PC-9 (cell line): ENCODE measurements at regions not wholly inside any gene's neighbourhood (a gene's known extent, or its start where the extent isn't known, plus 50 kb on each side); places are given as distances from the start of the nearest gene placed in this dataset.

Source experiments
- EZH2 ChIP-seq: fragments of 200-600 bp; sonication (generic); IDR thresholded peaks from 2 replicates; pipeline ENCODE4 v1.8.0; 2017; ENCODE audit warnings: antibody characterized with exemption, low read depth
- TF ChIP-seq, protein P1 (sequence below): fragments of 200-600 bp; sonication (generic); conservative IDR thresholded peaks from 2 replicates; pipeline ENCODE4 v1.6.1; 2017; ENCODE audit warnings: mixed run types, antibody characterized with exemption, mild to moderate bottlenecking, moderate library complexity

DNA sequence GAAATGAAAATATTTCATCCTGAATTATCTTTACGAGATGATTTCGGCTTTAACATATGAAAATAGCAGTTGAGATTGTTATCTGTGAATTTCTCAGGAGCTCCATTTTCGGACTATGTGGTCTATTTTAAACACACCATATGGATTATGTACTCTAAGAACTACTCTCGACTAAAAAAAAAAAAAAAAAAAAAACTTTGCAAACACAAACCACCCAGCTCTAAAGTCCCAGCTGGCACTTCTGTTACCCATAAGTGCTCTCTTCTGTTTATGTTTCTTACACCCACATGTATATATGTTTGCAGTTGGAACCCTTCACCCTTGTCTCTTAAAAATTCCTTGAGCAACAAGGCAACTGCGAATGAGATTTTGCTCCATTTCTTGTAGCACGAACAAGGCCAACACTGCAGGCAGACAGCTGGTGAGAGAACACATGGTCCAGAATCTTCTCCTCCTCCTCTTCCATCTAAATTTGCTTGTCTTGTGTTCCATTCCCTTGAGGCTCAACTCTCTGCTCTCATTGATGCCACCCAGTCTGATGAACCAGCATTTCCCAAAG lies 172.7 kb upstream of the HCCS start:
- TF ChIP-seq, protein P1, sequence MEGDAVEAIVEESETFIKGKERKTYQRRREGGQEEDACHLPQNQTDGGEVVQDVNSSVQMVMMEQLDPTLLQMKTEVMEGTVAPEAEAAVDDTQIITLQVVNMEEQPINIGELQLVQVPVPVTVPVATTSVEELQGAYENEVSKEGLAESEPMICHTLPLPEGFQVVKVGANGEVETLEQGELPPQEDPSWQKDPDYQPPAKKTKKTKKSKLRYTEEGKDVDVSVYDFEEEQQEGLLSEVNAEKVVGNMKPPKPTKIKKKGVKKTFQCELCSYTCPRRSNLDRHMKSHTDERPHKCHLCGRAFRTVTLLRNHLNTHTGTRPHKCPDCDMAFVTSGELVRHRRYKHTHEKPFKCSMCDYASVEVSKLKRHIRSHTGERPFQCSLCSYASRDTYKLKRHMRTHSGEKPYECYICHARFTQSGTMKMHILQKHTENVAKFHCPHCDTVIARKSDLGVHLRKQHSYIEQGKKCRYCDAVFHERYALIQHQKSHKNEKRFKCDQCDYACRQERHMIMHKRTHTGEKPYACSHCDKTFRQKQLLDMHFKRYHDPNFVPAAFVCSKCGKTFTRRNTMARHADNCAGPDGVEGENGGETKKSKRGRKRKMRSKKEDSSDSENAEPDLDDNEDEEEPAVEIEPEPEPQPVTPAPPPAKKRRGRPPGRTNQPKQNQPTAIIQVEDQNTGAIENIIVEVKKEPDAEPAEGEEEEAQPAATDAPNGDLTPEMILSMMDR, result no peak
- TF ChIP-seq EZH2, result no peak
